DMS114 treated with DMSO at 0.1 percent for 48 hours (cell line): ENCODE measurements at regions not wholly inside any gene's neighbourhood (a gene's known extent, or its start where the extent isn't known, plus 50 kb on each side); places are given as distances from the start of the nearest gene placed in this dataset.

Source experiments
- DNase-seq: peaks from one replicate; lab custom pipeline; 2025; ENCODE audit not compliant: unreplicated experiment; lab: John Stamatoyannopoulos, UW

DNA sequence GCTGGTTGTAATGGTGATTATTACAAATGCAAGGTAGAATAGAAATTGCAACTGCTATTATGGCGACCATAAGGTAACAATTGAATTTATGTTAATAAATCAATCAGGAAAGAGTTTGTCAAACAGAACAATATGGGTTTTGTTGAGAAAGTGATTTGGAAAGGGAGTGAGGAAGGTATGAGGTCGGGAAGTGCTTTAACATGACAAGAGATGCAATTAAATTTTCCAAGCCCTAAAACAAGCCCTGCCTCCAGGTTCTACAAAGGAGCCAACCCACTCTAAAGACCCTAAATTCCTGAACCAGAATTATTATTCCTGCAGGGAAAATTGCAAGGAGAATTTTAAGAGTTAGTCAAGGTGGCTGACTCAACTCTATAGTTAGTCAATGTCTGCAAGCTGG lies 363.7 kb downstream of the BMPER start:
- DNase-seq, result no peak

GRCh38 chr7:34275624-34276023 lies 370.3 kb downstream of the BMPER start:
- no peak for DNase-seq

- no peak for DNase-seq
These were observed 371.9 kb downstream of the BMPER start for GRCh38 chr7:34277016-34277802.

- no peak for DNase-seq
These were observed 372.5 kb downstream of the BMPER start for GRCh38 chr7:34277803-34278199.

DNA sequence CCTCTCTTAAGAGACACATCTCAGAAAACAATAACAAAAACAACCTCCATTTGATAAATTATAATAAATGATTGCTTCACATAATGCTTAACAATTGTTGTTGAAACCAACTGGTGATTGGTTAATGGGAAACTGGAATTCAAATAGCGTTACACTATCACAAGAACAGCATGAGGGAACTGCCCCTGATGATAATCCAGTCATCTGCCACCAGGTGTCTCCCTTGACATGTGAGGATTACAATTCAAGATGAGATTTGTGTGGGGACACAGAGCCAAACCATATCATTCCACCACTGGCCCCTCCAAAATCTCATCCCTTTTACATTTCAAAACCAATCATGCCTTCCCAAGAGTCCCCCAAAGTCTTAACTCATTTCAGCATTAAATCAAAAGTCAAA lies 375.9 kb downstream of the BMPER start:
- no peak for DNase-seq

GRCh38 chr7:34282271-34282670 lies 375.7 kb upstream of the NPSR1 start:
- DNase-seq, result no peak

DNA sequence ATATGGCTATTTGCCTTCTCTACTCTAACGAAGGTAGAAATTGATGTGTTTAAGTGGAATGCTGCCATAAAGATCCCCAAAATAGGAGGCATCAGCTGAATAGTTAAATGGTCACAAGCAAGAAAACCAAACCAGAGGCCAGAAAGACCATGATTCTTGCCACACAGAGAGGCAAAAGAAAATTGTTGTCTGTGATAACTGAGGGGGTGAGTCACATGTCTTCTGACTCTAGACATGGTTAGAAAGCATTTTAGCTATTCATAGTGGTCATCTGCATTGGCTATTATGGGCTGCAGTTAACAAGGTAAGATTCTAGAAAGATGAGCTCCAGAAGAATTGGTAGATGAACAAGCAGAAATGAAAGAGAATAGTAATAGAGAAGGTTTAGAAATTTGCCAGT lies 361.4 kb upstream of the NPSR1 start:
- DNase-seq, result no peak

- no peak for DNase-seq
These were observed 359.5 kb upstream of the NPSR1 start for GRCh38 chr7:34298492-34299013.

DNA sequence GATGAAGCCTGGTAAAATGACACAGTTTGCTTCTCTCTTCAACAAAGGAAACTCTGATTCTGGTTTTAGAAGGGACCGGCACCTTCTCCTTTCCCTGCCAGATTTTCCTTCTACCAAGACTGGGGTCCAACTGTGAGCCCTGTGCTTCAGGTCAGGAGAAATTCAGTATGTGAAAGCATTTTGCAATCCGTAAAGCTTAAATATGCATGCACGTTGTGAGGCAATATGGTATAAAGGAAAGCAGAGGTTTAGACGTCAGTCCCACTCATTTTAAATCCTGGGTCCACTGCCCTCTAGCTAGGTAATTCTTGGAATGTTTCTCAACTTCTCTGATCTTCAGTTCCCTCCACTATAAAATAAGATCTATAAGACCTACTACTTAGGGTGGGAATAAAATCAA lies 359.0 kb upstream of the NPSR1 start:
- no peak for DNase-seq

DNA sequence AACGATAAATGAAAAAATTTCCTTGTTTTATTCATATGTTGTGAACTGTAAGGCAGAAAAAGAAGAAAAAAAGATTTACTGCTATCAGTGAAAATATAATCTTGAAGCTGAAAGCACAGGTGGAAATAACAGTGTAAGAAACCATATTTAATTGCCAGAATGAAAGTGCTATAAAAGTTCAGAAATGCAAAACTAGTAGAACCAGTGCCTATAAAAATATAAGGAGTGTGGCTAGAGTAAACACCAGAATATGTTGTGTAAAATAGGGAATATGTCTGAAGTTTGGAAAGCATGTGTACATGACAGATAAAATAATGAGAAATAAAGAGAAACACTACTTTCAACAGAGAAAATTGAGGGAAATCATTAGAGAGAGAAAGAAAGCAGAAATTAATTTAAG lies 350.5 kb upstream of the NPSR1 start:
- DNase-seq, result no peak

DNA sequence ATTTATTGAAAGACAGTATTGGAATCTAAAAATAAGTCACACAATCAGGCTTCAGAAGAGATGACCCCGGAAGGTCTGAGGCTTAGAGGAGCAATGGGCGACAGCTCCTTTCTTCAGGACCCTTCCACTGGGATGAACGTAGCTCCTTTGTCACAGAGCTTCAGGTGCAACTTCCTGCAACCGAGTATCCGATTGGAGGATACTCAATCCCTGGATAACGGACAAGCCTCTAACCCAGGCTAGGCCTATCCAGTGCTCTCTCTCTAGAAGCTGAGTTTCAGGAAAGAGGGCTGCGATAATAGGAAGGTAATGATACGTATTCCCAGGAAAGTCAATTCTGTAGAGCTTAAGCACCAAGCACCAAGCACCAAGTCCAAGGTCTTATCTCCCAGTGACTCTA lies 349.4 kb upstream of the NPSR1 start:
- no peak for DNase-seq

- DNase-seq, result no peak
These were observed 348.9 kb upstream of the NPSR1 start for GRCh38 chr7:34309116-34309515.

GRCh38 chr7:34309584-34309983 lies 348.4 kb upstream of the NPSR1 start:
- DNase-seq, result no peak

DNA sequence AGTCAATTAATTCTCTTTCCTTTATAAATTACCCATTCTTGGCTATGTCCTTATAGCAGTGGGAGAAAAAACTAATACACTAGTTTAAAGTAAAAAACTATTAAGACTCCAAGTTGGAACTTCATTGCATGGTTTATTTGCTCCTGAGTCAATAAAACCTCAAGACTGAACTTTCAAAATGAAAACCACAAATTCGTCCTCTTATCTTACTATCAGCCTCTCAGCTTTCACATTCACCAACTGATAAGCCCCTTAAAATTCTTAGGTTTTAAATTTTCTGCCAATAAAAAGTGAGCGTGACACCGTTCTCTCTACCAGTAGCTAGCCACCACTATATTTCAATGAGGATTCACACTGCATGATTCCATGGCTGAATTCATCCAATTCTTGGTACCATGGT lies 346.4 kb upstream of the NPSR1 start:
- no peak for DNase-seq

DNA sequence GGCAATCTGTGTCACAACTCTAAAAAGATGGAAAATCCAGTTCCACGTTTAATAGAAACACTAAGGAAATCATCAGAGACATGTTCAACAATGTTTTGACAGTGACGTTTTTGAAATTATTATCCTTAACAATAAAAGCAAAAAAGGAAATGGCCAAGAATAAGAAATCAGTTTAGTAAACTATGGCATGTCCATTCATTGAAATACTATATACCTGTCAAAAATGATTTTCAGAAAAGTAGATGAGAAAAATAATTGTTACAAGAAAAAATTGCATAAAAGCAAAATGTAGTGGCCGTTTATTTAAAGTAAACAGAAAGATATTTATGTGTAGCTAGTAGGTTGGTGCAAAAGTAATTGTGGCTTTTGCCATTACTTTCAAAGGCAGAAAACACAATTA lies 345.4 kb upstream of the NPSR1 start:
- DNase-seq, result no peak

GRCh38 chr7:34313289-34313688 lies 344.7 kb upstream of the NPSR1 start:
- no peak for DNase-seq

DNA sequence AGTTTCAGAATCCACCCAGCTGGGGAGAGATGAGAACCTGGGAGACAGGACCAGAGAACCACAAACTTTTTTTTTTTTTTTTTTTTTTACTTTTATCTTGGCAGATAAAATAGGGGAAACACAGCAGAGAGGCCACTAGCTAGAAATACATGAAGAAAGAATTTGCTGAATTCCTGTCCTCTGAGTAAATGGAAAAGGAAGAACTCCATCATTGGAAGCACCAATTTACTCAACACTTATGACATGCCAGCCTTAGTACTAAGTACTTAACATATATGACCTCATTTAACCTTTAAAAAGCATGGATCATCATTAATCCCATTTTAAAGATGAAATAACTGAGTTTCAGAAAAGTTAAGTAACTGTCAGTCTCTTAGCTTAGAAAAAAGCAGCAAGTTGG lies 343.0 kb upstream of the NPSR1 start:
- no peak for DNase-seq

- DNase-seq, result no peak
These were observed 341.0 kb upstream of the NPSR1 start for GRCh38 chr7:34317039-34317438.

DNA sequence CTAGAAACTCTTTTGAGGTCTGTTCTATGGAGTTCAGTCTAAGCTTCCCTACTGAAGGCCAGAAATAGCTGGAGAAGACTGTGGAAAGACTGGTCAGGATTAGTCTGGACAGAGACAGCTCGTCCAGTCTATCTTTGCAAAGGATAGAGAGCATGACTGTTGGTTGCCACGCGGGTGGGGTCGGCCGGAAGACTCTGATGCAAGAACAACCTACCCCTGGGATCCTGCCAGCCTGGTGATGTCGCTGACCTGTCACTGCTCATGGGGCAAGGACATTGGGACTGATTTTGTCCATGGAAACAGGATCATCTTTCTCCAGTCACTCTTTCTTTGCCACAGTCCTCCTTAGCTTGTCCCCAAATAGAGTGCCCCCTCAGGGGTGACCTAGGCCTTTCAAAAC lies 337.6 kb upstream of the NPSR1 start:
- no peak for DNase-seq

GRCh38 chr7:34320926-34321661 lies 336.9 kb upstream of the NPSR1 start:
- peak; percentile 50 for DNase-seq

DNA sequence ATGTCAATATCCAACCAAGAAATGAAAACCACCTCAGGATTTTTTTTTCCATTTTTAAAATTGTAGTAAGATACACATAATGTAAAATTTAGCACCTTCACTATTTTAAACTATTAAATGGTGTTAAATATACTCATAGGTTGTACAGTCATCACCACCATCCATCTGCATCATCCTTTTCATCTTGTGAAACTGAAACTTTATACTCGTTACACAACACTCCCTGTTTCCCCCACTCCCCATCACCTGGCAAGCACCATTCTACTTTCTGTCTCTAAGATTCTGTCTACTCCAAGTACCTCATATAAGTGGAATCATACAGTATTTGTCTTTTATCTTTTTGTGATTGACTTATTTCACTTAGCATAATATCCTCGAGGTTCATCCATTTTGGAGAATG lies 335.2 kb upstream of the NPSR1 start:
- no peak for DNase-seq

GRCh38 chr7:34327681-34328080 lies 330.3 kb upstream of the NPSR1 start:
- no peak for DNase-seq
